Smooth muscle cell of the brain vasculature (primary cell): ENCODE measurements at regions not wholly inside any gene's neighbourhood (a gene's known extent, or its start where the extent isn't known, plus 50 kb on each side); places are given as distances from the start of the nearest gene placed in this dataset.

ENCODE experiments used
- DNase-seq: peaks from one replicate; pipeline ENCODE4 v3.0.0-alpha.2; 2012; ENCODE audit warnings: low read depth, low spot score

- DNase-seq: peak; percentile 70
These were observed 172.5 kb upstream of the PRNP start for GRCh38 chr20:4513720-4514119.

- DNase-seq: peak; percentile 60
These were observed 173.2 kb upstream of the PRNP start for GRCh38 chr20:4512891-4513550.

- no peak for DNase-seq
These were observed 174.5 kb upstream of the PRNP start for GRCh38 chr20:4511776-4512175.

- DNase-seq: no peak
These were observed 176.3 kb upstream of the PRNP start for GRCh38 chr20:4509825-4510522.

- no peak for DNase-seq
These were observed 177.5 kb upstream of the PRNP start for GRCh38 chr20:4508773-4509172.

GRCh38 chr20:4507288-4507719, 179.0 kb upstream of the PRNP start:
- DNase-seq: no peak

GRCh38 chr20:4504814-4505213, 181.4 kb upstream of the PRNP start:
- no peak for DNase-seq

GRCh38 chr20:4502756-4503155, 183.5 kb upstream of the PRNP start:
- DNase-seq: no peak

- no peak for DNase-seq
These were observed 192.9 kb upstream of the PRNP start for GRCh38 chr20:4493386-4493785.

- no peak for DNase-seq
These were observed 194.6 kb upstream of the PRNP start for GRCh38 chr20:4491643-4492042.

GRCh38 chr20:4490606-4491280, 195.5 kb upstream of the PRNP start:
- DNase-seq: no peak

GRCh38 chr20:4490045-4490444, 196.2 kb upstream of the PRNP start:
- no peak for DNase-seq

GRCh38 chr20:4488407-4489339, 197.6 kb upstream of the PRNP start:
- DNase-seq: no peak

GRCh38 chr20:4484379-4484997, 201.8 kb upstream of the PRNP start:
- no peak for DNase-seq

- no peak for DNase-seq
These were observed 202.3 kb upstream of the PRNP start for GRCh38 chr20:4483961-4484360.

- DNase-seq: no peak
These were observed 202.8 kb upstream of the PRNP start for GRCh38 chr20:4483486-4483885.

GRCh38 chr20:4480104-4480503, 206.2 kb upstream of the PRNP start:
- no peak for DNase-seq

GRCh38 chr20:4476903-4477500, 209.3 kb upstream of the PRNP start:
- DNase-seq: no peak

GRCh38 chr20:4472906-4473305, 213.3 kb upstream of the PRNP start:
- no peak for DNase-seq

- DNase-seq: no peak
These were observed 215.0 kb upstream of the PRNP start for GRCh38 chr20:4471221-4471620.

GRCh38 chr20:4470375-4470774, 215.9 kb upstream of the PRNP start:
- DNase-seq: no peak
